NCI-H446 (cell line): ENCODE measurements at regions not wholly inside any gene's neighbourhood (a gene's known extent, or its start where the extent isn't known, plus 50 kb on each side); places are given as distances from the start of the nearest gene placed in this dataset.

ENCODE experiments used
- DNase-seq, 2 experiments: peaks; one replicate each; lab custom pipeline; 2025; lab: John Stamatoyannopoulos, UW

DNA sequence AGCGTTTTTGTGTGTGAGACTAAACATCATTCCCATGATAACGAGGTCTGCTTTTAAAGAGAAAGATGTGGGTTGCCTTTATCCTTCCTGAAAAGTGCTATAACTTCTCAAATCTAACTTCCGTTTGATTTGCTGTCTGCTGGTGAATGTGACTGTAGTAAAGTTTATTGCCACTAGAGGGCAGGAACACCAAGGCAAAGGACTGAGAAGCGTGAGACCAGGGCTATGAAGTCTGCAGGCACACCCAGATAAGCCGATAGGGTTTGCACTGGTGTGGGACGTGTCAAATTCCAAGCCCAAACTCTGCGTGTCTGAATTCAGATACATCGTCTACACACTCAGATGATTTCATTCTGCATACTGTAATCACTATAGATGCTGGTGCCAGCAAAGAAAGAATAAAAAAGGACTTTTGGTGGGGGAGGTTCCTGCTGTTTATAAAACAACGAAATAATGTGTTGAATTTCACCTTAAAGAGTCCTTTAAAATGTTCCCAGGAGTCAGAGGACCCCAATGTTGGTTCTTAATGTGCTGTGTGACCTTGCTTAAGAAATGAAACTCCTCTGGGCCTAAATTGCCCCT, 87.2 kb downstream of the PTTG1 start:
- DNase-seq: peak; percentile 68 to 88

GRCh38 chr5:160511280-160511929, 89.8 kb downstream of the PTTG1 start:
- peak in 1 of 2 experiments; percentile 34 for DNase-seq
